Motor neuron (in vitro differentiated cells): ENCODE measurements at regions not wholly inside any gene's neighbourhood (a gene's known extent, or its start where the extent isn't known, plus 50 kb on each side); places are given as distances from the start of the nearest gene placed in this dataset.

Experiments
- ATAC-seq, 8 experiments: fragments of 200-7000 bp; cut with Tn5 transposase; replicated peaks in 6 of 8; 2 replicates each; pipeline ENCODE4 v1.8.0; 2021; ENCODE audit warnings: mild to moderate bottlenecking in 8 of 8, moderate library complexity in 8 of 8
- H3K27ac ChIP-seq, 2 donors: fragments of 250-450 bp; sonication (Bioruptor Pico); 2 replicates each; pipeline ENCODE4 v1.9.0; 2021; ENCODE audit warnings: antibody characterized with exemption in 2 of 2, mild to moderate bottlenecking in 2 of 2, moderate library complexity in 1 of 2
- H3K4me1 ChIP-seq, 2 donors: fragments of 250-450 bp; sonication (Bioruptor Pico); replicated peaks in 1 of 2; 2 replicates each; pipeline ENCODE4 v1.6.1; 2021; ENCODE audit warnings: antibody characterized with exemption in 2 of 2, mild to moderate bottlenecking in 2 of 2, moderate library complexity in 1 of 2
- H3K4me3 ChIP-seq, 5 donors: fragments of 250-450 bp; sonication (Bioruptor Pico); 2 replicates each; pipeline ENCODE4 v1.9.0; 2021; ENCODE audit warnings: antibody characterized with exemption in 5 of 5, mild to moderate bottlenecking in 5 of 5, moderate library complexity in 4 of 5
- WGBS, 10 experiments: fragments of 450-650 bp; shearing (Covaris generic); methylation state at CpG; one replicate each; pipeline ENCODE4 v1.0.0; 2022; 5-methylcytosine and 5-hydroxymethylcytosine counted together
- in situ Hi-C, 9 experiments: fragments of 400-800 bp; cut with MboI; loops; one replicate each; pipeline ENCODE4 v1.15.0; 2021; ENCODE audit warnings: low sequenced_read_pairs in 9 of 9, low pct_unique_long_range_greater_than_20kb in 2 of 9; ENCODE audit not compliant: unreplicated experiment in 9 of 9

DNA sequence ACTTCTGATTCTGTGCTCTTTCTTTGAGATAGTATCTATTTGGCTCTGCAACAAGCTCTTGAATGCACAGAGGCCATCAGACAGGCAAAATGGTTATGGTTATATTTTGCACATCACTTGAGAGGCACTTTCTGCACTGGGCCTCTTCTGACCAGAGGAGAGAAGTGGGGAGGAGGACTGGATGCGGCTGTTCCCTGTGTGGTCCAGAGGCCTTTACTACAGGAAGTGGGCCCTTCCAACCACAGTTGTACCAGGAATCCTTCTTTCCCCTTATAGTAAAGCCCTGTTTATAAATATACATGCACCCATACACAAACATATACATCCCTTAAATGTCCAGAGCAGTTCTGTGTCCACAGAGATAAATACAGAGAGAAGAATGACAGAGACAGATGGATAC lies 182.7 kb upstream of the HHIP start:
- in situ Hi-C loops: no loop called here
- WGBS, 10 experiments: 40 to 100% (median 87%) methylated on average over 1 of the region's 1 CpG; no CpG with 5 or more reads in 4 of the 10 experiments
- H3K4me1 ChIP-seq: no peaks in the 10 kb centered on the region
- H3K4me3 ChIP-seq: no peak overlapping the region
- ATAC-seq: no peak
- H3K27ac ChIP-seq: no peak overlapping the region

DNA sequence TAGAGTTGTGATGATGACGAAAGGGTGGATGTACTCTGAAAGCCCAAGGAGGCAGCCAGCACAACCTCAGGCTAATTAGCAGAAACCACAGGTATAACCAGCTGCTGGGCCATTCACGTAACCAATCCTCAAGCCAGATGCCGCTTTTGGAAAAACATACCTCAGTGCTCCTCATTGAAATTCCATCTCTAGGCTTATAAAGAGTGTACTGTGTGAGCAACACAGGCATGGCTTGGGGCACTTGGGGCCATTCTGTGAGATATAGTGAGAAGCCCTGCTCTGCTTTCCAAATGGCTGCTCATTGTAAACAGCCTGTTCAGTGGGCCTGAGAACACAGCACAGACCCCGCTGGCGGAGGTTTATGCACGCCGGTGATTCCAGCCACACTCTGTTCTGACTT lies 182.1 kb upstream of the HHIP start:
- ATAC-seq: no peak
- in situ Hi-C loops: no loop called here
- Histone ChIP-seq H3K27ac (no peak overlapping the region), H3K4me1 (no peaks in the 10 kb centered on the region), H3K4me3 (no peak overlapping the region)
- 33 to 100% (median 100%) methylated on average over 1 to 6 of the region's 7 CpGs; no CpG with 5 or more reads in 3 of the 10 experiments for WGBS, 10 experiments

DNA sequence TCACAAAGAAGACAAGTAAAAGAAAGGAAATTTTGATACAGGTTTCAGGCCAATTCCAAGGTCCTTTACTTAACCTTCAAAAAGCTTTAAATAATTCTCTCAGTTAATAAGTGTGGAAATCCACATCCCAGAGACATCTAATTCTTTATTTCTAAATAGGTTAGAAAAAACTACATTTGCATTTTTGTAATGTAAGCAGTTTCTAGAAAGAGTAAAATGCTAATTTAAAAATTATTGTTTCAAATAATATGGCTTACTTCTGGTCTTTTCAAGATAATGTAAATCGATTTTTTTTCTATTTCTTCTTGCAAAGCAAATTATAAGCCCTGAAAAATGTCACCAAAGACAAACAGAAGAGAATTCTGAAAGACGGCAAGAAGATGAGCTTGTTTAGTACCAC lies 180.4 kb upstream of the HHIP start:
- in situ Hi-C loops: no loop called here
- H3K4me1 ChIP-seq: no peaks in the 10 kb centered on the region
- WGBS, 10 experiments: 11 to 90% (median 60%) methylated on average over 2 of the region's 2 CpGs; no CpG with 5 or more reads in 1 of the 10 experiments
- no peak overlapping the region for H3K4me3 ChIP-seq
- ATAC-seq: no peak
- H3K27ac ChIP-seq: no peak overlapping the region

- ATAC-seq: no peak
- in situ Hi-C loops: no loop called here
- H3K4me1 ChIP-seq: no peaks in the 10 kb centered on the region
These were observed 165.9 kb upstream of the HHIP start for GRCh38 chr4:144480068-144480467.

DNA sequence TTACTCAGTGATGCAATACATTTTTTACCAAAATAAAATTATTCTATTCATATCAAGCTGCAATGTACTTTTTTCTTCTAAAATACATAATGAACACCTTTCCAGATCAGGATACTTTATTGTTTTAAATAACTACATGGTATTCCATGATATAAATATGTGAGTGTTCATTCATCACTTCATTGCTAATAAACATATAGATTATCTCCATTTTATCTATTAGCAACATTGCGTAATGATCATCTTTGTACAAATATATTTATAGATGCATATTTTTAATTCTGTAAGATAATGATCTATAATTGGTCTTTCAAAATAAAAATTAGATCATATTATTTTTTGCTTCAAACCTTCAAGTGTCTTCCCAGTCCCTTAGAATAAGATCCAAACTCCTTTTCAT lies 156.1 kb upstream of the HHIP start:
- WGBS, 10 experiments: 60 to 100% (median 93%) methylated on average over 1 of the region's 1 CpG; no CpG with 5 or more reads in 2 of the 10 experiments
- Histone ChIP-seq H3K27ac (no peak overlapping the region), H3K4me3 (no peak overlapping the region), H3K4me1 (peaks cover 0 to 7% of the 10 kb centered on the region in 2 donors)
- ATAC-seq: no peak
- in situ Hi-C loops: no loop called here

More at GRCh38 chr4:144480068-144480467, 165.9 kb upstream of the HHIP start:
- H3K27ac ChIP-seq: no peak overlapping the region
- no peak overlapping the region for H3K4me3 ChIP-seq

GRCh38 chr4:144494280-144494679 lies 151.7 kb upstream of the HHIP start:
- H3K4me1 ChIP-seq: peaks cover 0 to 7% of the 10 kb centered on the region in 2 donors
- no peak overlapping the region for H3K27ac ChIP-seq
- 75 to 100% (median 100%) methylated on average over 1 to 2 of the region's 2 CpGs; no CpG with 5 or more reads in 5 of the 10 experiments for WGBS, 10 experiments
- in situ Hi-C loops: no loop called here
- ATAC-seq: no peak
- H3K4me3 ChIP-seq: no peak overlapping the region

- H3K4me1 ChIP-seq: peaks cover 0 to 7% of the 10 kb centered on the region in 2 donors
- in situ Hi-C loops: no loop called here
- no peak overlapping the region for H3K27ac ChIP-seq
- no peak overlapping the region for H3K4me3 ChIP-seq
- no peak for ATAC-seq
- 6 to 100% (median 80%) methylated on average over 1 to 2 of the region's 2 CpGs; no CpG with 5 or more reads in 1 of the 10 experiments for WGBS, 10 experiments
These were observed 150.0 kb upstream of the HHIP start for GRCh38 chr4:144495944-144496343.

DNA sequence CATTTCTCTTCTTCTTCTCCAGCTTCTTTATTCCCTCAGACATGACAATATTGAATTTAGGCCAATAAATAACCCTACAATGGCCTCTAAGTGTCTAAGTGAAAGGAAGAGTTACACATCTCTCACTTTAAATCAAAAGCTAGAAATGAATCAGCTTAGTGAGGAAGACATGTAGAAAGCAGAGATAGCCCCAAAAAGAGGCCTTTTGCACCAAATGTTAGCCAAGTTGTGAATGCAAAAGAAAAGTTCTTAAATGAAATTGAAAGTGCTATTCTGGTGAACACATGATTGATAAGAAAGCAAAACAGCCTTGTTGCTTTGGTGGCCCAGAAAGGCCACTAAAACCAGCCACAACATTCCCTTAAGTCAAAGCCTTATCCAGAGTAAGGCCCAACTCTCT lies 146.2 kb upstream of the HHIP start:
- in situ Hi-C loops: no loop called here
- ATAC-seq: peak in 1 of 8 experiments; percentile 68
- no peak overlapping the region for H3K27ac ChIP-seq

GRCh38 chr4:144501231-144501780 lies 144.7 kb upstream of the HHIP start:
- Histone ChIP-seq H3K4me1 (no peaks in the 10 kb centered on the region), H3K4me3 (no peak overlapping the region), H3K27ac (no peak overlapping the region)
- 0 to 100% (median 100%) methylated on average over 1 of the region's 1 CpG; no CpG with 5 or more reads in 2 of the 10 experiments for WGBS, 10 experiments
- peak in 1 of 8 experiments; percentile 21 for ATAC-seq
- in situ Hi-C loops: no loop called here

More for the DNA sequence above, 146.2 kb upstream of the HHIP start:
- no peak overlapping the region for H3K4me3 ChIP-seq
- no peaks in the 10 kb centered on the region for H3K4me1 ChIP-seq

GRCh38 chr4:144504883-144505282 lies 141.1 kb upstream of the HHIP start:
- ATAC-seq: no peak
- Histone ChIP-seq H3K4me1 (peaks cover 0 to 5% of the 10 kb centered on the region in 2 donors), H3K27ac (no peak overlapping the region), H3K4me3 (no peak overlapping the region)
- in situ Hi-C loops: no loop called here
- 0 to 100% (median 56%) methylated on average over 1 to 3 of the region's 4 CpGs; no CpG with 5 or more reads in 2 of the 10 experiments for WGBS, 10 experiments

DNA sequence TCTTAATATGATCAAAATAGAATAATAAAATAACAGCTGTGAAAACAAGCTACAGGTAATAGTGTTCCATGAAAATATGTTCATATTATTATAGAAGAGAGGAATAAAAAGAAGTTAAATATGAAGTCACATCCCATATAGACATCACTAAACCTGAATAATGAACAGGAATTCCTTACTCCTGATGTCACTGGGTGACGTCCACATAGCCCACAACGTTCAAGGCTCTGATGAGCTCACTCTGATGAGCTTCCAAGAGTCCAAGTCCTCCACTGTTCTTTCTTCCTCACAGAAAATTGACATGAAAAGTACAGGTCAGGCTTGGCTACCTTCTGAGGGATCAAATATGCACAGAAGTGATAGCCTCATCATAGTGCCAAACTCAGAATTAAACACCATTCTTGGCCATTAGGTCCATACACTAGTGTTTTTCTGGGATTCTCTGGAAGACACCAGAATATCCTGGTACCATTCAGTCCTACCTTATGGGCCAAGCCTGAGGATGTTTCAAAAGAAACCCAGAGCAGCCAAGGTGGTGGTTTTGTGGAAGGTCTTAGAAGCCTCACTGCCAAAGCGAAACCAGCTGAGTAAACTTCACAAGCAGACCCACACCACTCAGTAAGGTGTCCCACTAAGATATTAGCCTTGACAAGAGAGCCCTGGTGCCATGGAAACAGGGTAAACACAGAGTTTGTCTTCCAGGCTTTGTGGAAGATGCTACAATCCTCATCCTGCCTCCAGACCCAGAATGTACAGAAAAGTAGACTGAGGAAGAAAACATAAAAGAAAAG lies 138.4 kb upstream of the HHIP start:
- in situ Hi-C loops: no loop called here

DNA sequence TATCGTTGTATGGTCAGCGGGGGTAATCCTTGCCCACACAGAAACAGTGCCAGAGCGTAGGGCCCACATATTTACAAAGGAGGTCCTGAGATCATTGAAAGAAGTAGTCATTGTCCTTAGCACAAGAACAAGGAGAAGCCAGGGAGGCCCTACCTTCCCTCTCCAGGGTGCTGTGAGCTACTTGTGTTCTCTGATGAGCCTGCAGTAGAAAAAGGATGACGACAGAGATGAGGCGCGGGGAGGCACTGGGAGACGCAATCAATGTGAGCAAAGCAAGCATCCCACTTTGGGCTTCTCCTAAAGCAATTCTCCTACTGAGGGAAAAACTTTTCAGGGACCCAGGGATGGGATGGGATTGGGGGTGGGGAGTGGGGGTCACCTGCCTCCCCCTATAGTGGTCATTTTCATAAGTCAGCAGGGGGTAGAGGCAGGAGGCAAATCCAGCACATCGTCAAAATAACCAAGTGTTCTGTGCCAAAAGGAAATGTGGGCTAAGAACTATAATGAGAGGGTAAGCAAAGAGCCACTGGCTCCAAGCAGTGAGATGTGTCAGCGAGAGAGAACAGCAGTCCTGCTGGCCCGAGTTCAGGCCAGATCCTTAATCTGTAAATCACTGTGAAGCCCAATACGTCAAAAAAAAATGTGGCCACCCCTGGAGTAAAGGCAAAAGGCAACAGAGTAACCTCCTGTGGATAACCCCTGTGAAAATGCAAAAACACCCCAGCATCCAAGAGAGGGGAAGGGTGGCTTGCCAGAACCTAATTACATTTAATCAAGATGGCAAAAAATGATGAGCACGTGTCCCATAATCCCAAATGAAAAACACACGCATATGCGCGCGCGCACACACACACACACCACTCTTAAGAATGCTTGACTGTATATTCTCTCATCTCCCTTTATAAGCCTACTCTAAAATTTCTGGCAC lies 136.6 kb upstream of the HHIP start:
- Histone ChIP-seq H3K4me1 (peaks cover 0 to 8% of the 10 kb centered on the region in 2 donors), H3K4me3 (no peak overlapping the region), H3K27ac (no peak overlapping the region)
- WGBS, 10 experiments: 14 to 98% (median 73%) methylated on average over 4 to 14 of the region's 17 CpGs; no CpG with 5 or more reads in 2 of the 10 experiments
- no peak for ATAC-seq
- in situ Hi-C loops: no loop called here

More for the DNA sequence above, 138.4 kb upstream of the HHIP start:
- H3K27ac ChIP-seq: no peak overlapping the region
- WGBS, 10 experiments: 0 to 100% (median 60%) methylated on average over 1 to 3 of the region's 3 CpGs; no CpG with 5 or more reads in 2 of the 10 experiments
- H3K4me1 ChIP-seq: peaks cover 0 to 8% of the 10 kb centered on the region in 2 donors
- no peak overlapping the region for H3K4me3 ChIP-seq
- peak in 2 of 8 experiments; percentile 19 to 75 for ATAC-seq

DNA sequence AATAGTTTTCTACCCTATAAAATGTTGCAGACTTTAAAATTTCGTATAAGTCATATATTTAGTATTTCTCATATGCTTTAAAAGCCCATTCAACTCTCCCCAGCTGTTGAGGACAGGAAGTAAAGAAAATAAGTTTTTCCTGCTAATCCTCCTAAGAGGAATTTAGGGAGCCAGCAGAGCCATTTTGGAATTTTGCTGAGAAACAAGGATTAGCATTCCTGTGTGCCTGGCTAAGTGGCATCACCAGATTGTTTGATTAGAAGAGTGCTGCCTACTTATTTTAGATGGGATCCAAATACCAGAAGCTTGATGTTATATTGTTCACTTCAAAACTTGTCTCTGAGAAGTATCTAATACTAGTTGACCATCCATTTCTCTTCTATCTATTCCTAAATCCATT lies 131.2 kb upstream of the HHIP start:
- 0 to 100% (median 64%) methylated on average over 1 of the region's 1 CpG; no CpG with 5 or more reads in 3 of the 10 experiments for WGBS, 10 experiments
- Histone ChIP-seq H3K27ac (no peak overlapping the region), H3K4me1 (peaks cover 0 to 2% of the 10 kb centered on the region in 2 donors), H3K4me3 (no peak overlapping the region)
- ATAC-seq: no peak
- in situ Hi-C loops: no loop called here
